SHP77 treated with DMSO at 0.1 percent for 48 hours (cell line): ENCODE measurements at regions not wholly inside any gene's neighbourhood (a gene's known extent, or its start where the extent isn't known, plus 50 kb on each side); places are given as distances from the start of the nearest gene placed in this dataset.

Experiments
- DNase-seq: peaks from one replicate; lab custom pipeline; 2025; lab: John Stamatoyannopoulos, UW

GRCh38 chr5:175285261-175285660, 158.7 kb downstream of the DRD1 start:
- no peak for DNase-seq

- no peak for DNase-seq
These were observed 159.2 kb downstream of the DRD1 start for GRCh38 chr5:175284806-175285205.

- no peak for DNase-seq
These were observed 161.3 kb downstream of the DRD1 start for GRCh38 chr5:175282611-175283225.

- no peak for DNase-seq
These were observed 162.3 kb downstream of the DRD1 start for GRCh38 chr5:175281714-175282113.

- no peak for DNase-seq
These were observed 162.7 kb downstream of the DRD1 start for GRCh38 chr5:175281257-175281656.

GRCh38 chr5:175279506-175279905, 164.5 kb downstream of the DRD1 start:
- DNase-seq = no peak

GRCh38 chr5:175275748-175276147, 168.2 kb downstream of the DRD1 start:
- no peak for DNase-seq

GRCh38 chr5:175275097-175275496, 168.9 kb downstream of the DRD1 start:
- DNase-seq = no peak

GRCh38 chr5:175274171-175274570, 169.8 kb downstream of the DRD1 start:
- no peak for DNase-seq

- no peak for DNase-seq
These were observed 179.6 kb downstream of the DRD1 start for GRCh38 chr5:175264406-175264805.

GRCh38 chr5:175263776-175264175, 180.2 kb downstream of the DRD1 start:
- DNase-seq = no peak

- DNase-seq = no peak
These were observed 182.5 kb downstream of the DRD1 start for GRCh38 chr5:175261526-175261925.

GRCh38 chr5:175261037-175261436, 182.9 kb downstream of the DRD1 start:
- DNase-seq = no peak

GRCh38 chr5:175257847-175258194, 186.2 kb downstream of the DRD1 start:
- DNase-seq = no peak

- no peak for DNase-seq
These were observed 186.7 kb downstream of the DRD1 start for GRCh38 chr5:175257128-175257846.

GRCh38 chr5:175254155-175254554, 189.8 kb downstream of the DRD1 start:
- no peak for DNase-seq

GRCh38 chr5:175253597-175253996, 190.4 kb downstream of the DRD1 start:
- no peak for DNase-seq

- no peak for DNase-seq
These were observed 191.7 kb downstream of the DRD1 start for GRCh38 chr5:175252234-175252805.

- no peak for DNase-seq
These were observed 193.6 kb downstream of the DRD1 start for GRCh38 chr5:175250426-175250825.

- DNase-seq = no peak
These were observed 195.5 kb downstream of the DRD1 start for GRCh38 chr5:175248416-175248905.

- DNase-seq = no peak
These were observed 197.0 kb downstream of the DRD1 start for GRCh38 chr5:175246889-175247520.

- DNase-seq = no peak
These were observed 197.6 kb downstream of the DRD1 start for GRCh38 chr5:175246242-175246888.
